ENCODE measurements at regions not wholly inside any gene's neighbourhood (a gene's known extent, or its start where the extent isn't known, plus 50 kb on each side); places are given as distances from the start of the nearest gene placed in this dataset.

GRCh38 chr12:91940826-91941570 is 204.6 kb downstream of the BTG1 start:
- no peak for TF ChIP-seq MAX (IDR thresholded peaks at IDR 0.05; ENCODE audit: low read depth, low read length)
- TF ChIP-seq MYC (IDR thresholded peaks at IDR 0.05; ENCODE audit: low read depth, low read length): no peak
